Neural crest cell (in vitro differentiated cells): ENCODE measurements at regions not wholly inside any gene's neighbourhood (a gene's known extent, or its start where the extent isn't known, plus 50 kb on each side); places are given as distances from the start of the nearest gene placed in this dataset.

Experiments
- DNase-seq: peaks from one replicate; pipeline ENCODE4 v3.0.0; 2021; ENCODE audit warnings: low read depth, mixed read lengths, low spot score
- H3K27ac Mint-ChIP-seq: one replicate; pipeline ENCODE4 v1.8.0; 2021; ENCODE audit warnings: mild to moderate bottlenecking, mixed read lengths; ENCODE audit not compliant: unreplicated experiment
- H3K27me3 Mint-ChIP-seq: 2 replicates; pipeline ENCODE4 v1.8.0; 2021; ENCODE audit warnings: low read depth, mild to moderate bottlenecking, mixed read lengths
- H3K36me3 Mint-ChIP-seq: 2 replicates; pipeline ENCODE4 v1.8.0; 2021; ENCODE audit warnings: low read depth, mild to moderate bottlenecking, mixed read lengths
- H3K4me1 Mint-ChIP-seq: 2 replicates; pipeline ENCODE4 v1.8.0; 2021; ENCODE audit warnings: mixed read lengths
- H3K4me3 Mint-ChIP-seq: one replicate; pipeline ENCODE4 v1.8.0; 2021; ENCODE audit warnings: mild to moderate bottlenecking, mixed read lengths
- H3K9me3 Mint-ChIP-seq: 2 replicates; pipeline ENCODE4 v1.8.0; 2021; ENCODE audit warnings: mixed read lengths
- CTCF ChIP-seq: fragments of 200-600 bp; sonication (generic); conservative IDR thresholded peaks from 2 replicates; pipeline ENCODE4 v1.5.0; 2021; ENCODE audit warnings: antibody characterized with exemption, mild to moderate bottlenecking

- no peak overlapping the region for H3K27ac Mint-ChIP-seq
- H3K9me3 Mint-ChIP-seq: peaks cover 8% of the 10 kb centered on the region
- no peak overlapping the region for H3K4me3 Mint-ChIP-seq
- peaks cover 3% of the 10 kb centered on the region for H3K4me1 Mint-ChIP-seq
- H3K27me3 Mint-ChIP-seq: no peaks in the 10 kb centered on the region
- TF ChIP-seq CTCF: no peak
- no peak for DNase-seq
- H3K36me3 Mint-ChIP-seq: peaks cover 2% of the 10 kb centered on the region
These were observed 75.8 kb upstream of the GPC1 start for GRCh38 chr2:240359695-240360094.

- peaks cover 3% of the 10 kb centered on the region for H3K4me1 Mint-ChIP-seq
- no peak for TF ChIP-seq CTCF
- DNase-seq: no peak
- H3K4me3 Mint-ChIP-seq: no peak overlapping the region
- no peaks in the 10 kb centered on the region for H3K27me3 Mint-ChIP-seq
- H3K27ac Mint-ChIP-seq: no peak overlapping the region
- peaks cover 2% of the 10 kb centered on the region for H3K36me3 Mint-ChIP-seq
- peaks cover 8% of the 10 kb centered on the region for H3K9me3 Mint-ChIP-seq
These were observed 74.6 kb upstream of the GPC1 start for GRCh38 chr2:240360645-240361475.

- no peak for TF ChIP-seq CTCF
- no peak for DNase-seq
- Mint-ChIP-seq H3K4me3 (no peak overlapping the region), H3K36me3 (peaks cover 2% of the 10 kb centered on the region), H3K27ac (no peak overlapping the region), H3K27me3 (no peaks in the 10 kb centered on the region), H3K4me1 (no peaks in the 10 kb centered on the region), H3K9me3 (peaks cover 8% of the 10 kb centered on the region)
These were observed 73.2 kb upstream of the GPC1 start for GRCh38 chr2:240362216-240362755.

- Mint-ChIP-seq H3K27me3 (no peaks in the 10 kb centered on the region), H3K4me1 (peaks cover under 1% of the 10 kb centered on the region), H3K36me3 (peaks cover 2% of the 10 kb centered on the region), H3K9me3 (peaks cover 8% of the 10 kb centered on the region), H3K4me3 (no peak overlapping the region), H3K27ac (no peak overlapping the region)
- TF ChIP-seq CTCF: no peak
- DNase-seq: no peak
These were observed 72.4 kb upstream of the GPC1 start for GRCh38 chr2:240362826-240363745.

- Mint-ChIP-seq H3K4me3 (no peak overlapping the region), H3K27ac (peak overlapping the region; percentile 7), H3K9me3 (peaks cover 8% of the 10 kb centered on the region), H3K36me3 (peaks cover 2% of the 10 kb centered on the region), H3K27me3 (no peaks in the 10 kb centered on the region), H3K4me1 (peaks cover 5% of the 10 kb centered on the region)
- no peak for TF ChIP-seq CTCF
- no peak for DNase-seq
These were observed 71.5 kb upstream of the GPC1 start for GRCh38 chr2:240363746-240364581.
